WTC11 (cell line): ENCODE measurements at regions not wholly inside any gene's neighbourhood (a gene's known extent, or its start where the extent isn't known, plus 50 kb on each side); places are given as distances from the start of the nearest gene placed in this dataset.

Experiments
- ATAC-seq: fragments of 200-7000 bp; cut with Tn5 transposase; 2 replicates; pipeline ENCODE4 v1.10.0; 2021; ENCODE audit warnings: mild to moderate bottlenecking, moderate library complexity
- CTCF ChIA-PET: fragments of 300-600 bp; sonication (Branson Sonifier 250); formaldehyde crosslinking; loops from one replicate; lab custom pipeline; 2021; ENCODE audit warnings: antibody characterized with exemption; lab: Charles Lee
- POLR2A ChIA-PET: fragments of 350-600 bp; sonication (Branson Sonifier 250); formaldehyde crosslinking; loops from one replicate; lab custom pipeline; 2021; ENCODE audit warnings: antibody characterized with exemption; lab: Charles Lee
- DNase-seq: peaks from one replicate; pipeline ENCODE4 v3.0.0; 2021; ENCODE audit warnings: low spot score
- H3K27ac Mint-ChIP-seq: 2 replicates; pipeline ENCODE4 v1.8.0; 2021; ENCODE audit warnings: mixed read lengths
- H3K27me3 Mint-ChIP-seq: 2 replicates; pipeline ENCODE4 v1.8.0; 2021; ENCODE audit warnings: low read depth, mild to moderate bottlenecking, moderate library complexity, mixed read lengths
- H3K36me3 Mint-ChIP-seq: 2 replicates; pipeline ENCODE4 v1.8.0; 2021; ENCODE audit warnings: mixed read lengths
- H3K4me1 Mint-ChIP-seq: 2 replicates; pipeline ENCODE4 v1.8.0; 2022; ENCODE audit warnings: mixed read lengths
- H3K4me3 Mint-ChIP-seq: 2 replicates; pipeline ENCODE4 v1.8.0; 2021; ENCODE audit warnings: mild to moderate bottlenecking, moderate library complexity, mixed read lengths
- H3K9me3 Mint-ChIP-seq: 2 replicates; pipeline ENCODE4 v1.8.0; 2021; ENCODE audit warnings: mixed read lengths
- CREM ChIP-seq: sonication (generic); formaldehyde crosslinking; IDR thresholded peaks from 2 replicates; pipeline ENCODE4 v1.8.1; 2022; ENCODE audit warnings: mild to moderate bottlenecking, missing genetic modification reagents, moderate library complexity
- E2F1 ChIP-seq: sonication (generic); formaldehyde crosslinking; IDR thresholded peaks from 2 replicates; pipeline ENCODE4 v1.8.0; 2022; ENCODE audit warnings: mild to moderate bottlenecking, missing genetic modification reagents
- HMGA2 ChIP-seq: fragments of 250-450 bp; sonication (Bioruptor Pico); IDR thresholded peaks from 2 replicates; pipeline ENCODE4 v1.4.0; 2021; ENCODE audit warnings: mild to moderate bottlenecking, moderate library complexity
- IRF2 ChIP-seq: sonication (generic); formaldehyde crosslinking; IDR thresholded peaks from 2 replicates; pipeline ENCODE4 v1.8.0; 2022; ENCODE audit warnings: low read depth, missing genetic modification reagents, borderline replicate concordance
- JAZF1 ChIP-seq: fragments of 250-450 bp; sonication (Bioruptor Pico); IDR thresholded peaks from 2 replicates; pipeline ENCODE4 v1.9.0; 2021; ENCODE audit warnings: moderate library complexity, mild to moderate bottlenecking, inconsistent platforms
- JUN ChIP-seq: sonication (generic); formaldehyde crosslinking; IDR thresholded peaks from 2 replicates; pipeline ENCODE4 v1.8.0; 2023; ENCODE audit warnings: mild to moderate bottlenecking, missing genetic modification reagents
- KAT7 ChIP-seq: sonication (generic); formaldehyde crosslinking; IDR thresholded peaks from 2 replicates; pipeline ENCODE4 v1.8.1; 2023; ENCODE audit warnings: missing genetic modification reagents, mild to moderate bottlenecking, borderline replicate concordance
- MLX ChIP-seq: sonication (generic); formaldehyde crosslinking; IDR thresholded peaks from 2 replicates; pipeline ENCODE4 v1.8.1; 2023; ENCODE audit warnings: mild to moderate bottlenecking, missing genetic modification reagents, moderate library complexity
- NFATC4 ChIP-seq: fragments of 250-450 bp; sonication (Bioruptor Pico); IDR thresholded peaks from 2 replicates; pipeline ENCODE4 v1.9.0; 2021; ENCODE audit warnings: mild to moderate bottlenecking
- NR3C1 ChIP-seq: sonication (generic); formaldehyde crosslinking; conservative IDR thresholded peaks from 2 replicates; pipeline ENCODE4 v1.8.1; 2023; ENCODE audit warnings: low read depth, mild to moderate bottlenecking, missing genetic modification reagents
- RORB ChIP-seq: fragments of 250-450 bp; sonication (Bioruptor Pico); IDR thresholded peaks from 2 replicates; pipeline ENCODE4 v1.9.0; 2021; ENCODE audit warnings: mild to moderate bottlenecking
- SP1 ChIP-seq: sonication (generic); formaldehyde crosslinking; conservative IDR thresholded peaks from 2 replicates; pipeline ENCODE4 v1.8.1; 2022; ENCODE audit warnings: missing genetic modification reagents
- USF1 ChIP-seq: sonication (generic); formaldehyde crosslinking; IDR thresholded peaks from 2 replicates; pipeline ENCODE4 v1.8.0; 2022; ENCODE audit warnings: mild to moderate bottlenecking, missing genetic modification reagents
- ZBTB43 ChIP-seq: sonication (generic); formaldehyde crosslinking; IDR thresholded peaks from 2 replicates; pipeline ENCODE4 v1.8.1; 2023; ENCODE audit warnings: mild to moderate bottlenecking, missing genetic modification reagents
- ZNF219 ChIP-seq: sonication (generic); formaldehyde crosslinking; IDR thresholded peaks from 2 replicates; pipeline ENCODE4 v1.8.0; 2023; ENCODE audit warnings: missing genetic modification reagents, mild to moderate bottlenecking, borderline replicate concordance
- ZNF671 ChIP-seq: fragments of 250-450 bp; sonication (Bioruptor Pico); IDR thresholded peaks from 2 replicates; pipeline ENCODE4 v1.8.0; 2021; ENCODE audit warnings: mild to moderate bottlenecking
- TF ChIP-seq, protein P1 (sequence below): sonication (generic); formaldehyde crosslinking; IDR thresholded peaks from 2 replicates; pipeline ENCODE4 v1.8.0; 2022; ENCODE audit warnings: missing genetic modification reagents
- TF ChIP-seq, protein P2 (sequence below): sonication (generic); formaldehyde crosslinking; IDR thresholded peaks from 2 replicates; pipeline ENCODE4 v1.8.0; 2022; ENCODE audit warnings: mild to moderate bottlenecking, missing genetic modification reagents
- TF ChIP-seq, protein P3 (sequence below): fragments of 250-450 bp; sonication (Bioruptor Pico); IDR thresholded peaks from 2 replicates; pipeline ENCODE4 v1.9.0; 2021; ENCODE audit warnings: mild to moderate bottlenecking, borderline replicate concordance
- TF ChIP-seq, protein P4 (sequence below): sonication (generic); formaldehyde crosslinking; IDR thresholded peaks from 2 replicates; pipeline ENCODE4 v1.8.0; 2023; ENCODE audit warnings: missing genetic modification reagents

- DNase-seq (no peak), ATAC-seq (no peak)
- Mint-ChIP-seq H3K27me3 (no peaks in the 10 kb centered on the region), H3K4me3 (no peak overlapping the region), H3K9me3 (no peaks in the 10 kb centered on the region), H3K27ac (no peak overlapping the region), H3K4me1 (peaks cover 16% of the 10 kb centered on the region), H3K36me3 (no peaks in the 10 kb centered on the region)
- ChIA-PET CTCF (no interaction called here), POLR2A (no interaction called here)
- TF ChIP-seq HMGA2 (CRISPR knock-in tag): no peak
- TF ChIP-seq ZBTB43 (CRISPR knock-in tag): no peak
- TF ChIP-seq, protein P1, sequence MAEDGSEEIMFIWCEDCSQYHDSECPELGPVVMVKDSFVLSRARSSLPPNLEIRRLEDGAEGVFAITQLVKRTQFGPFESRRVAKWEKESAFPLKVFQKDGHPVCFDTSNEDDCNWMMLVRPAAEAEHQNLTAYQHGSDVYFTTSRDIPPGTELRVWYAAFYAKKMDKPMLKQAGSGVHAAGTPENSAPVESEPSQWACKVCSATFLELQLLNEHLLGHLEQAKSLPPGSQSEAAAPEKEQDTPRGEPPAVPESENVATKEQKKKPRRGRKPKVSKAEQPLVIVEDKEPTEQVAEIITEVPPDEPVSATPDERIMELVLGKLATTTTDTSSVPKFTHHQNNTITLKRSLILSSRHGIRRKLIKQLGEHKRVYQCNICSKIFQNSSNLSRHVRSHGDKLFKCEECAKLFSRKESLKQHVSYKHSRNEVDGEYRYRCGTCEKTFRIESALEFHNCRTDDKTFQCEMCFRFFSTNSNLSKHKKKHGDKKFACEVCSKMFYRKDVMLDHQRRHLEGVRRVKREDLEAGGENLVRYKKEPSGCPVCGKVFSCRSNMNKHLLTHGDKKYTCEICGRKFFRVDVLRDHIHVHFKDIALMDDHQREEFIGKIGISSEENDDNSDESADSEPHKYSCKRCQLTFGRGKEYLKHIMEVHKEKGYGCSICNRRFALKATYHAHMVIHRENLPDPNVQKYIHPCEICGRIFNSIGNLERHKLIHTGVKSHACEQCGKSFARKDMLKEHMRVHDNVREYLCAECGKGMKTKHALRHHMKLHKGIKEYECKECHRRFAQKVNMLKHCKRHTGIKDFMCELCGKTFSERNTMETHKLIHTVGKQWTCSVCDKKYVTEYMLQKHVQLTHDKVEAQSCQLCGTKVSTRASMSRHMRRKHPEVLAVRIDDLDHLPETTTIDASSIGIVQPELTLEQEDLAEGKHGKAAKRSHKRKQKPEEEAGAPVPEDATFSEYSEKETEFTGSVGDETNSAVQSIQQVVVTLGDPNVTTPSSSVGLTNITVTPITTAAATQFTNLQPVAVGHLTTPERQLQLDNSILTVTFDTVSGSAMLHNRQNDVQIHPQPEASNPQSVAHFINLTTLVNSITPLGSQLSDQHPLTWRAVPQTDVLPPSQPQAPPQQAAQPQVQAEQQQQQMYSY (CRISPR knock-in tag): no peak
- no peak for TF ChIP-seq JUN (CRISPR knock-in tag)
- no peak for TF ChIP-seq E2F1 (CRISPR knock-in tag)
- TF ChIP-seq CREM (CRISPR knock-in tag): no peak
- TF ChIP-seq KAT7 (CRISPR knock-in tag): no peak
- no peak for TF ChIP-seq ZNF219 (CRISPR knock-in tag)
- TF ChIP-seq, protein P2, sequence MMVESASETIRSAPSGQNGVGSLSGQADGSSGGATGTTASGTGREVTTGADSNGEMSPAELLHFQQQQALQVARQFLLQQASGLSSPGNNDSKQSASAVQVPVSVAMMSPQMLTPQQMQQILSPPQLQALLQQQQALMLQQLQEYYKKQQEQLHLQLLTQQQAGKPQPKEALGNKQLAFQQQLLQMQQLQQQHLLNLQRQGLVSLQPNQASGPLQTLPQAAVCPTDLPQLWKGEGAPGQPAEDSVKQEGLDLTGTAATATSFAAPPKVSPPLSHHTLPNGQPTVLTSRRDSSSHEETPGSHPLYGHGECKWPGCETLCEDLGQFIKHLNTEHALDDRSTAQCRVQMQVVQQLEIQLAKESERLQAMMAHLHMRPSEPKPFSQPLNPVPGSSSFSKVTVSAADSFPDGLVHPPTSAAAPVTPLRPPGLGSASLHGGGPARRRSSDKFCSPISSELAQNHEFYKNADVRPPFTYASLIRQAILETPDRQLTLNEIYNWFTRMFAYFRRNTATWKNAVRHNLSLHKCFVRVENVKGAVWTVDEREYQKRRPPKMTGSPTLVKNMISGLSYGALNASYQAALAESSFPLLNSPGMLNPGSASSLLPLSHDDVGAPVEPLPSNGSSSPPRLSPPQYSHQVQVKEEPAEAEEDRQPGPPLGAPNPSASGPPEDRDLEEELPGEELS (CRISPR knock-in tag): no peak
- TF ChIP-seq USF1: no peak
- TF ChIP-seq, all 79 proteins: peak for 0
Measured at GRCh38 chr5:109929376-109929775, 239.6 kb downstream of the MAN2A1 start.

GRCh38 chr5:109929911-109930310 is 240.2 kb downstream of the MAN2A1 start:
- H3K27ac Mint-ChIP-seq: no peak overlapping the region
- no peaks in the 10 kb centered on the region for H3K27me3 Mint-ChIP-seq
- ATAC-seq: no peak
- no peak for DNase-seq
- peaks cover 16% of the 10 kb centered on the region for H3K4me1 Mint-ChIP-seq
- no peak overlapping the region for H3K4me3 Mint-ChIP-seq
- no peaks in the 10 kb centered on the region for H3K9me3 Mint-ChIP-seq
- H3K36me3 Mint-ChIP-seq: no peaks in the 10 kb centered on the region
- POLR2A ChIA-PET: no interaction called here
- CTCF ChIA-PET: no interaction called here
- TF ChIP-seq ZNF219 (CRISPR knock-in tag) (no peak), RORB (no peak), SP1 (CRISPR knock-in tag) (no peak), MLX (CRISPR knock-in tag) (no peak), IRF2 (CRISPR knock-in tag) (no peak), NR3C1 (CRISPR knock-in tag) (no peak), NFATC4 (CRISPR knock-in tag) (no peak), ZNF671 (CRISPR knock-in tag) (no peak), JAZF1 (CRISPR knock-in tag) (no peak)
- TF ChIP-seq, protein P3, sequence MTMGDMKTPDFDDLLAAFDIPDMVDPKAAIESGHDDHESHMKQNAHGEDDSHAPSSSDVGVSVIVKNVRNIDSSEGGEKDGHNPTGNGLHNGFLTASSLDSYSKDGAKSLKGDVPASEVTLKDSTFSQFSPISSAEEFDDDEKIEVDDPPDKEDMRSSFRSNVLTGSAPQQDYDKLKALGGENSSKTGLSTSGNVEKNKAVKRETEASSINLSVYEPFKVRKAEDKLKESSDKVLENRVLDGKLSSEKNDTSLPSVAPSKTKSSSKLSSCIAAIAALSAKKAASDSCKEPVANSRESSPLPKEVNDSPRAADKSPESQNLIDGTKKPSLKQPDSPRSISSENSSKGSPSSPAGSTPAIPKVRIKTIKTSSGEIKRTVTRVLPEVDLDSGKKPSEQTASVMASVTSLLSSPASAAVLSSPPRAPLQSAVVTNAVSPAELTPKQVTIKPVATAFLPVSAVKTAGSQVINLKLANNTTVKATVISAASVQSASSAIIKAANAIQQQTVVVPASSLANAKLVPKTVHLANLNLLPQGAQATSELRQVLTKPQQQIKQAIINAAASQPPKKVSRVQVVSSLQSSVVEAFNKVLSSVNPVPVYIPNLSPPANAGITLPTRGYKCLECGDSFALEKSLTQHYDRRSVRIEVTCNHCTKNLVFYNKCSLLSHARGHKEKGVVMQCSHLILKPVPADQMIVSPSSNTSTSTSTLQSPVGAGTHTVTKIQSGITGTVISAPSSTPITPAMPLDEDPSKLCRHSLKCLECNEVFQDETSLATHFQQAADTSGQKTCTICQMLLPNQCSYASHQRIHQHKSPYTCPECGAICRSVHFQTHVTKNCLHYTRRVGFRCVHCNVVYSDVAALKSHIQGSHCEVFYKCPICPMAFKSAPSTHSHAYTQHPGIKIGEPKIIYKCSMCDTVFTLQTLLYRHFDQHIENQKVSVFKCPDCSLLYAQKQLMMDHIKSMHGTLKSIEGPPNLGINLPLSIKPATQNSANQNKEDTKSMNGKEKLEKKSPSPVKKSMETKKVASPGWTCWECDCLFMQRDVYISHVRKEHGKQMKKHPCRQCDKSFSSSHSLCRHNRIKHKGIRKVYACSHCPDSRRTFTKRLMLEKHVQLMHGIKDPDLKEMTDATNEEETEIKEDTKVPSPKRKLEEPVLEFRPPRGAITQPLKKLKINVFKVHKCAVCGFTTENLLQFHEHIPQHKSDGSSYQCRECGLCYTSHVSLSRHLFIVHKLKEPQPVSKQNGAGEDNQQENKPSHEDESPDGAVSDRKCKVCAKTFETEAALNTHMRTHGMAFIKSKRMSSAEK: no peak
- TF ChIP-seq, protein P4, sequence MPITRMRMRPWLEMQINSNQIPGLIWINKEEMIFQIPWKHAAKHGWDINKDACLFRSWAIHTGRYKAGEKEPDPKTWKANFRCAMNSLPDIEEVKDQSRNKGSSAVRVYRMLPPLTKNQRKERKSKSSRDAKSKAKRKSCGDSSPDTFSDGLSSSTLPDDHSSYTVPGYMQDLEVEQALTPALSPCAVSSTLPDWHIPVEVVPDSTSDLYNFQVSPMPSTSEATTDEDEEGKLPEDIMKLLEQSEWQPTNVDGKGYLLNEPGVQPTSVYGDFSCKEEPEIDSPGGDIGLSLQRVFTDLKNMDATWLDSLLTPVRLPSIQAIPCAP (CRISPR knock-in tag): no peak
